GM11168 (cell line): ENCODE measurements at regions not wholly inside any gene's neighbourhood (a gene's known extent, or its start where the extent isn't known, plus 50 kb on each side); places are given as distances from the start of the nearest gene placed in this dataset.
"Not testable (repeated sequence)": the region's sequence is repeated elsewhere in the genome, so short reads cannot be mapped to it uniquely, and the experiment has no call there.

Source experiments
- in situ Hi-C: fragments of 300-500 bp; cut with MboI; formaldehyde crosslinking; loops from one replicate; pipeline ENCODE4 v1.12.0; 2022; ENCODE audit warnings: low sequenced_read_pairs; ENCODE audit not compliant: unreplicated experiment

DNA sequence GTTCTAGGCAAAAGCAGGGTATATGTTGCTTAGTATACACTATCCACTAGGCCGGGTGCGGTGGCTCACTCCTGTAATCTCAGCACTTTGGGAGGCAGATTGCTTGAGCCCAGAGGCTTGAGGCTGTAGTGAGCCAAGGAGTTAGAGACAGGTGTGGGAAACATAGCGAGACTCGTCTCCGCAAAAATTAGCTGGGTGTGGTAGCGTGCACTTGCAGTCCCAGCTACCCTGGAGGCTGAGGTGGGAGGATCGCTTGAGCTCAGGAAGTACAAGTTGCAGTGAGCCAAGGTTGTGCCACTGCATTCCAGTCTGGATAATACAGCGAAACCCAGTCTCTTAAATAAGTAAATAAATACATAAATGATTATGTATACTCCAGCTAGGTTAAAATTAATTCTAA, 245.3 kb downstream of the GOLGA6L6 start:
- in situ Hi-C loops, result not testable (repeated sequence)

GRCh38 chr15:20295238-20295811, 246.3 kb downstream of the GOLGA6L6 start:
- in situ Hi-C loops, result no loop called here

DNA sequence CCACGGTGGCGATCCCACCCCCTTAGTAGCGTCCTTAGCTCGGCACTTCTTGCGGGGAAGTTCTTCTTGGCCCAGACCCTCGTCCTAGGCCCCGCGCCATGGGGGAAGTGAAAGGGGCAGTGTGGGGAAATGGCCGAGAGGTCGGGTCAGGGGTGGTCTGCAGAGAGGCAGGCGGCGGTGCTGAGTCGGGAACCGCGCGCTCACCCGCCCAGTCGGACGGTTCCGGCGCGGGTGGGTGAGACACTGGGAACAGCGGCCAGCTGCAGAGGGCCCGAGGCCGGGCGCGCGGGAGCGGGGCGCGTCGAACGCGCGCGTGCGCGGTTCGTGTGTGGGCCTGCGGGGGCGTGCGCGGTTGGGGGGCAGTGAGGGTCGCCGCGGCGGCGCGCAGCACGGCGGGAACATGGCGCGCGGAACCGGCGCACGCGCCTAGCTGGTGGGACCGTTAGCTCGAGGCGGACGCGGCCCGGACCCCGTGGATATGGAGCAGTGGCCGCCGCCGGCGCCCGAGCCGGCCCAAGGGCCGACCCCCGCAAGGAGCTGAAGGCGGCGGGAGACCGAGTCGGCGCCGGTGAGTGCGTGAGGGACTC, 246.9 kb downstream of the GOLGA6L6 start:
- in situ Hi-C loops, result no loop called here

DNA sequence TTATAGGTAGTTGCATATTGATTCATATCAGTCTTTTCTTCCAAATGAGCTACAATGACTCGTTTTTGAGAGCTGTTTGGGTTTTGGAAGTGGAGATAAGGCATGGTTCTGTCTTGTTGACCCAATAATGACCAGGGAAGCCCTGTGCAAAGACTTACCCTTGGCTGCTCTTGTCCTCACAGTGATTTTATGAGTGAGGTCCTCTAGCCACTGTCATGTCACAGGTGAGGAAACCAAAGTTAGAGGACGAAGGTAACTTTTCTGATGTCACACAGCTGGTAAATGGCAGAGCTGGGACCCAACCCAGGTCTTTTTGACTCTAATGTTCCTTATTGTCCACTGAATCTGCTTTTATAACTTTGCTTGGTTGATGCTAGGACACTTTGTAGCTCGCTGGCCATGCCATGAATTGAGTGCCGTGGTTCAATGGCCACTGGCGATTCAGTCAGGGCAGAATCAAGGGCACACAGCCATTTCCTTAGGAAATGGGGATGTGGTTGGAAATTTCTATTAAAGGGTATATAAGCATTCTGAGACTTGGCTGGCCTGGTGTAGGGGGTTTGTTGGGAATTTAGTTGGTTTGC, 249.1 kb downstream of the GOLGA6L6 start:
- in situ Hi-C loops, result not testable (repeated sequence)

DNA sequence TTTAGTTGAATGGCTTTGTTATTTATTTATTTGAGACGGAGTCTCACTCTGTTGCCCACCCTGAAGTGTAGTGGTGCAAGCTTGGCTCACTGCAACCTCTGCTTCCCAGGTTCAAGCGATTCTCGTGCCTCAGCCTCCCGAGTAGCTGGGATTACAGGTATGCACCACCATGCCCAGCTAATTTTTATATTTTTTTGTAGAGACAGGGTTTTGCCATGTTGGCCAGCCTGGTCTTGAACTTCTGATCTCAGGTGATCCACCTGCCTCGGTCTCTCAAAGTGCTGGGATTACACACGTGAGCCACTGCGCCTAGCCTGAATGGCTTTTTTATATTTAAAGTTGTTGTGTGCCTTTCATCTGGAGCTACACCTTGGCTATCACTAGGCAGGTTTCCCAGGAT, 250.0 kb downstream of the GOLGA6L6 start:
- in situ Hi-C loops, result not testable (repeated sequence)

GRCh38 chr15:20290606-20291005, 251.0 kb downstream of the GOLGA6L6 start:
- in situ Hi-C loops, result not testable (repeated sequence)

DNA sequence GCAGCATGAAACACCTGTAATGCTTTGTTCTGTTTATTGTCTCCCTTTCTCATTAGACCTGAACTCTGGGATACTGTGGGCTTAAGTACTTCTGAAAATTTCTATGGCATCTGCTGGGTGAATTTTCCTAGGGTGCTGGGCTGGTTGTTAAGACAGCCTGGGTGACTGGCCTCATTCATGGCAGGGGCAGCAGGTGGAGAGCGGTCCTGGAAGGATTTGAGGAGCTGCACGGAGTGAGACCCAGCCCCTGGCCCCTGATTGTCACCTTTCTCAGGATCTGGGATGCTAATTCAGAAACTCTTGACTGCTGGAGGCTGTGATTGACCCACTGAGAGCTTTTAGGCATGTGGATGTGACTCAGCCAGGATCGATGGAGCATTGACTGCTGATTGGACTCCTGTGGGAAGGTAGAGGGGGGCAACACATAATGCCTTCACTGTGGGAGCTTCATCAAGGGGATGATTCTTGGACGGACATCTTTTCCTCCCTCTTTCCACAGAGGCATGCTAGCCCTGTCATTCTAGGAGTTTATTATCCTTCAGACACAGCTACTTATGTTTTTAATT, 252.0 kb downstream of the GOLGA6L6 start:
- in situ Hi-C loops, result not testable (repeated sequence)

DNA sequence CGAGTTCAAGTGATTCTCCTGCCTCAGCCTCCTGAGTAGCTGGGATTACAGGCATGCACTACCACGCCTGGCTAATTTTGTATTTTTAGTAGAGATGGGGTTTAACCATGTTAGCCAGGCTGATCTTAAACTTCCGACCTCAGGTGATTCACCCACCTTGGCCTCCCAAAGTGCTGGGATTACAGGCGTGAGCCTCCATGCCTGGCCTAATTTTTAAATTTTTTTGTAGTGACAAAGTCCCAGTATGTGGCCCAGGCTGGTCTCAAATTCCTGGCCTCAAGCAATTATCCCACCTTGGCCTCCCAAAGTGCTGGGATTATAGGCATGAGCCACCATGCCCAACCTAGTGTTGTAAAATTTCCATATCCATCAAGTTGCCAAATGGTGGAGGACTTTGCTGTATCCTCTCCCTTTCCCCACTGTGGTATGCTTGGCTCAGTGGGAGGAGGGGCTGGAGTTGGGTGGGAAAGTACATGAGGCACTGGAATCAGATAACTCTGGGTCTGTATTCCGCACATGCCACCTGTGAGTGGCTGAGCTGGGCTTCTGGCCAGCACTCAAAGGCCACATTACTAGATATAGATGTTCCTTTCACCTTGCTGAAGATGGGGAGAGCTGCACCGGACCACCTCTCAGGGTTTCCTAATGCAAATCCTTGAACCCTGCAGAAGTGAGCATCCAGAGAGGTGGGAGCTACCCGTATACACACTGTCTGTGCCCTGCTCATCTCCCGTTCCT, 252.6 kb downstream of the GOLGA6L6 start:
- in situ Hi-C loops, result not testable (repeated sequence)

- in situ Hi-C loops, result not testable (repeated sequence)
Measured at GRCh38 chr15:20286559-20286958, 255.0 kb downstream of the GOLGA6L6 start.

GRCh38 chr15:20285696-20286300, 255.8 kb downstream of the GOLGA6L6 start:
- in situ Hi-C loops, result not testable (repeated sequence)

- in situ Hi-C loops, result not testable (repeated sequence)
Measured at GRCh38 chr15:20284891-20285535, 256.6 kb downstream of the GOLGA6L6 start.

- in situ Hi-C loops, result not testable (repeated sequence)
Measured at GRCh38 chr15:20283651-20284050, 257.9 kb downstream of the GOLGA6L6 start.

- in situ Hi-C loops, result not testable (repeated sequence)
Measured at GRCh38 chr15:20282491-20282943, 259.1 kb downstream of the GOLGA6L6 start.

- in situ Hi-C loops, result not testable (repeated sequence)
Measured at GRCh38 chr15:20281567-20282275, 259.9 kb downstream of the GOLGA6L6 start.

- in situ Hi-C loops, result no loop called here
Measured at GRCh38 chr15:20280933-20281463, 260.6 kb downstream of the GOLGA6L6 start.

GRCh38 chr15:20280141-20280932, 261.3 kb downstream of the GOLGA6L6 start:
- in situ Hi-C loops, result not testable (repeated sequence)

GRCh38 chr15:20279056-20279455, 262.5 kb downstream of the GOLGA6L6 start:
- in situ Hi-C loops, result not testable (repeated sequence)

DNA sequence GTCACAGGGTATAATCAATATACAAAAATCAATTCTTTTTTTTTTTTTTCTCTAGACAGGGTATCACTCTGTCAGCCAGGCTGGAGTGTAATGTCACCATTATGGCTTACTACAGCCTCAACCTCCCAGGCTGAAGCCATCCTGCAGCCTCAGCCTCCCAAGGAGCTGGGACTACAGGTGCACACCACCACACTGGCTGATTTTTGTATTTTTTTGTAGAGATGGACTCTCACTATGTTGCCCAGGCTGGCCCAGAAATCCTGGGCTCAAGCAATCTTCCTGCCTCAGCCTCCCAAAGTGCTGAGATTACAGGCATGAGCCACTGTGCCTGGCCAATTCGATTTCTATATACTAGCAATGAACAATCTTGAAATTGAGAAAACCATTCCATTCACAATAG, 263.2 kb downstream of the GOLGA6L6 start:
- in situ Hi-C loops, result not testable (repeated sequence)
